GM18858 (cell line): ENCODE measurements at regions not wholly inside any gene's neighbourhood (a gene's known extent, or its start where the extent isn't known, plus 50 kb on each side); places are given as distances from the start of the nearest gene placed in this dataset.
"Not testable (repeated sequence)": the region's sequence is repeated elsewhere in the genome, so short reads cannot be mapped to it uniquely, and the experiment has no call there.

Experiments used
- ATAC-seq: cut with Tn5 transposase; IDR thresholded peaks from one replicate; pipeline ENCODE4 v1.9.1; 2021; ENCODE audit not compliant: unreplicated experiment

- ATAC-seq, result no peak
These were observed 149.8 kb upstream of the PALMD start for GRCh38 chr1:99496067-99496466.

- ATAC-seq, result no peak
These were observed 148.2 kb upstream of the PALMD start for GRCh38 chr1:99497690-99498089.

GRCh38 chr1:99500541-99500940, 145.4 kb upstream of the PALMD start:
- ATAC-seq, result no peak

- ATAC-seq, result no peak
These were observed 144.0 kb upstream of the PALMD start for GRCh38 chr1:99501871-99502270.

- ATAC-seq, result no peak
These were observed 143.5 kb upstream of the PALMD start for GRCh38 chr1:99502400-99502799.

- no peak for ATAC-seq
These were observed 142.6 kb upstream of the PALMD start for GRCh38 chr1:99503276-99503747.

- no peak for ATAC-seq
These were observed 141.6 kb upstream of the PALMD start for GRCh38 chr1:99504287-99504686.

GRCh38 chr1:99506631-99507030, 139.3 kb upstream of the PALMD start:
- no peak for ATAC-seq

GRCh38 chr1:99507446-99507845, 138.5 kb upstream of the PALMD start:
- not testable (repeated sequence) for ATAC-seq

GRCh38 chr1:99507906-99508732, 137.8 kb upstream of the PALMD start:
- no peak for ATAC-seq

- ATAC-seq, result not testable (repeated sequence)
These were observed 137.0 kb upstream of the PALMD start for GRCh38 chr1:99508733-99509445.

- not testable (repeated sequence) for ATAC-seq
These were observed 130.9 kb upstream of the PALMD start for GRCh38 chr1:99514823-99515552.

GRCh38 chr1:99516141-99516540, 129.8 kb upstream of the PALMD start:
- no peak for ATAC-seq

GRCh38 chr1:99520121-99520520, 125.8 kb upstream of the PALMD start:
- no peak for ATAC-seq

GRCh38 chr1:99525331-99525730, 120.6 kb upstream of the PALMD start:
- ATAC-seq, result no peak

- no peak for ATAC-seq
These were observed 118.8 kb upstream of the PALMD start for GRCh38 chr1:99527078-99527477.

GRCh38 chr1:99527545-99527944, 118.4 kb upstream of the PALMD start:
- ATAC-seq, result no peak

GRCh38 chr1:99529002-99529401, 116.9 kb upstream of the PALMD start:
- no peak for ATAC-seq

GRCh38 chr1:99531578-99532275, 114.2 kb upstream of the PALMD start:
- no peak for ATAC-seq

- no peak for ATAC-seq
These were observed 113.7 kb upstream of the PALMD start for GRCh38 chr1:99532276-99532580.
